Immature natural killer cell (primary cell): ENCODE measurements at regions not wholly inside any gene's neighbourhood (a gene's known extent, or its start where the extent isn't known, plus 50 kb on each side); places are given as distances from the start of the nearest gene placed in this dataset.

Experiments used
- DNase-seq, 3 donors: peaks; one replicate each; pipeline ENCODE4 v3.0.0; 2022; ENCODE audit warnings: mixed read lengths in 1 of 3
- H3K27ac Mint-ChIP-seq, 6 donors: one replicate each; pipeline ENCODE4 v1.8.0; 2020; ENCODE audit warnings: mixed read lengths in 6 of 6, mild to moderate bottlenecking in 5 of 6, inconsistent platforms in 4 of 6, moderate library complexity in 3 of 6
- H3K27me3 Mint-ChIP-seq, 3 donors: one replicate each; pipeline ENCODE4 v1.8.0; 2020 to 2021; ENCODE audit warnings: low read depth in 3 of 3, mild to moderate bottlenecking in 3 of 3, mixed read lengths in 3 of 3, moderate library complexity in 3 of 3, inconsistent platforms in 1 of 3
- H3K36me3 Mint-ChIP-seq, 3 donors: one replicate each; pipeline ENCODE4 v1.8.0; 2020; ENCODE audit warnings: mixed read lengths in 3 of 3, inconsistent platforms in 2 of 3, mild to moderate bottlenecking in 2 of 3
- H3K4me1 Mint-ChIP-seq, 2 donors: one replicate each; pipeline ENCODE4 v1.8.0; 2020; ENCODE audit warnings: inconsistent platforms in 2 of 2, mild to moderate bottlenecking in 2 of 2, mixed read lengths in 2 of 2, moderate library complexity in 1 of 2
- H3K4me3 Mint-ChIP-seq, 5 donors: one replicate each; pipeline ENCODE4 v1.8.0; 2020; ENCODE audit warnings: mild to moderate bottlenecking in 5 of 5, mixed read lengths in 5 of 5, inconsistent platforms in 3 of 5, moderate library complexity in 3 of 5
- H3K9me3 Mint-ChIP-seq, 6 donors: one replicate each; pipeline ENCODE4 v1.8.0; 2020; ENCODE audit warnings: mild to moderate bottlenecking in 6 of 6, mixed read lengths in 6 of 6, inconsistent platforms in 4 of 6, moderate library complexity in 3 of 6

GRCh38 chr12:92568691-92569090, 134.1 kb upstream of the PLEKHG7 start:
- Mint-ChIP-seq H3K27ac (no peak overlapping the region), H3K9me3 (peaks cover 0 to 5% (median 0%) of the 10 kb centered on the region in 6 donors), H3K27me3 (peaks cover 0 to 2% (median 0%) of the 10 kb centered on the region in 3 donors)

GRCh38 chr12:92566448-92567019, 136.3 kb upstream of the PLEKHG7 start:
- peaks cover 4 to 20% (median 8%) of the 10 kb centered on the region in 3 donors for H3K36me3 Mint-ChIP-seq
- no peak for DNase-seq
- no peak overlapping the region for H3K4me3 Mint-ChIP-seq
- peak overlapping the region in 3 of 6 donors; percentile 6 to 47 (median 7) for H3K27ac Mint-ChIP-seq
- H3K27me3 Mint-ChIP-seq, result no peaks in the 10 kb centered on the region
- H3K9me3 Mint-ChIP-seq, result peaks cover 0 to 5% (median 0%) of the 10 kb centered on the region in 6 donors
- peaks cover 3 to 11% of the 10 kb centered on the region in 2 donors for H3K4me1 Mint-ChIP-seq

More at GRCh38 chr12:92568691-92569090, 134.1 kb upstream of the PLEKHG7 start:
- Mint-ChIP-seq H3K4me1 (peaks cover 0 to 2% of the 10 kb centered on the region in 2 donors), H3K4me3 (no peak overlapping the region), H3K36me3 (peaks cover 4 to 20% (median 8%) of the 10 kb centered on the region in 3 donors)
- DNase-seq, result no peak

- Mint-ChIP-seq H3K9me3 (peaks cover 0 to 5% (median 0%) of the 10 kb centered on the region in 6 donors), H3K27ac (peak overlapping the region in 1 of 6 donors; percentile 22), H3K4me1 (peaks cover 3 to 20% of the 10 kb centered on the region in 2 donors), H3K36me3 (peaks cover 4 to 20% (median 8%) of the 10 kb centered on the region in 3 donors), H3K27me3 (peaks cover 0 to 2% (median 0%) of the 10 kb centered on the region in 3 donors), H3K4me3 (no peak overlapping the region)
- DNase-seq, result no peak
Observed at GRCh38 chr12:92563819-92564218, 139.0 kb upstream of the PLEKHG7 start.

GRCh38 chr12:92562063-92562734, 140.6 kb upstream of the PLEKHG7 start:
- no peak for DNase-seq
- Mint-ChIP-seq H3K36me3 (peaks cover 4 to 18% (median 8%) of the 10 kb centered on the region in 3 donors), H3K4me1 (peaks cover 2 to 20% of the 10 kb centered on the region in 2 donors), H3K27me3 (peaks cover 0 to 2% (median under 1%) of the 10 kb centered on the region in 3 donors), H3K4me3 (no peak overlapping the region), H3K27ac (no peak overlapping the region), H3K9me3 (peaks cover 0 to 5% (median 0%) of the 10 kb centered on the region in 6 donors)

GRCh38 chr12:92561543-92561899, 141.3 kb upstream of the PLEKHG7 start:
- H3K9me3 Mint-ChIP-seq, result peaks cover 0 to 5% (median 0%) of the 10 kb centered on the region in 6 donors
- no peak overlapping the region for H3K4me3 Mint-ChIP-seq
- H3K27ac Mint-ChIP-seq, result no peak overlapping the region
- peaks cover 2 to 20% of the 10 kb centered on the region in 2 donors for H3K4me1 Mint-ChIP-seq
- peaks cover 0 to 3% (median 2%) of the 10 kb centered on the region in 3 donors for H3K27me3 Mint-ChIP-seq
- DNase-seq, result no peak
- H3K36me3 Mint-ChIP-seq, result peaks cover 4 to 13% (median 8%) of the 10 kb centered on the region in 3 donors

- peaks cover 4 to 12% (median 8%) of the 10 kb centered on the region in 3 donors for H3K36me3 Mint-ChIP-seq
- H3K4me3 Mint-ChIP-seq, result no peak overlapping the region
- H3K9me3 Mint-ChIP-seq, result peaks cover 0 to 5% (median 0%) of the 10 kb centered on the region in 6 donors
- peaks cover 0 to 3% (median 2%) of the 10 kb centered on the region in 3 donors for H3K27me3 Mint-ChIP-seq
- no peak for DNase-seq
- peak overlapping the region in 1 of 6 donors; percentile 33 for H3K27ac Mint-ChIP-seq
- H3K4me1 Mint-ChIP-seq, result peaks cover 2 to 20% of the 10 kb centered on the region in 2 donors
Observed at GRCh38 chr12:92560713-92561542, 141.9 kb upstream of the PLEKHG7 start.

- Mint-ChIP-seq H3K9me3 (no peaks in the 10 kb centered on the region), H3K36me3 (peaks cover 3 to 9% (median 5%) of the 10 kb centered on the region in 3 donors), H3K27me3 (peaks cover 0 to 3% (median 2%) of the 10 kb centered on the region in 3 donors), H3K27ac (peak overlapping the region in 2 of 6 donors; percentile 62 to 82), H3K4me3 (peak overlapping the region in 1 of 5 donors; percentile 48), H3K4me1 (peaks cover 2 to 20% of the 10 kb centered on the region in 2 donors)
- no peak for DNase-seq
Observed at GRCh38 chr12:92558806-92559205, 144.0 kb upstream of the PLEKHG7 start.

GRCh38 chr12:92558215-92558773, 144.5 kb upstream of the PLEKHG7 start:
- Mint-ChIP-seq H3K36me3 (peaks cover 3 to 9% (median 5%) of the 10 kb centered on the region in 3 donors), H3K9me3 (no peaks in the 10 kb centered on the region), H3K27ac (peak overlapping the region in 2 of 6 donors; percentile 62 to 82), H3K4me3 (peak overlapping the region in 1 of 5 donors; percentile 48), H3K4me1 (peaks cover 2 to 20% of the 10 kb centered on the region in 2 donors), H3K27me3 (peaks cover 0 to 3% (median 2%) of the 10 kb centered on the region in 3 donors)
- no peak for DNase-seq

GRCh38 chr12:92557422-92557724, 145.4 kb upstream of the PLEKHG7 start:
- Mint-ChIP-seq H3K36me3 (peaks cover 3 to 9% (median 5%) of the 10 kb centered on the region in 3 donors), H3K4me3 (peak overlapping the region in 1 of 5 donors; percentile 81), H3K4me1 (peaks cover 2 to 17% of the 10 kb centered on the region in 2 donors), H3K9me3 (no peaks in the 10 kb centered on the region), H3K27ac (peak overlapping the region in 2 of 6 donors; percentile 85 to 93), H3K27me3 (peaks cover 0 to 3% (median 2%) of the 10 kb centered on the region in 3 donors)
- no peak for DNase-seq

- Mint-ChIP-seq H3K27me3 (peaks cover 0 to 3% (median 2%) of the 10 kb centered on the region in 3 donors), H3K4me1 (peaks cover 0 to 12% of the 10 kb centered on the region in 2 donors), H3K27ac (peak overlapping the region in 2 of 6 donors; percentile 85 to 93), H3K9me3 (no peaks in the 10 kb centered on the region), H3K4me3 (peak overlapping the region; percentile 67 to 83 (median 69)), H3K36me3 (peaks cover 3 to 9% (median 5%) of the 10 kb centered on the region in 3 donors)
- DNase-seq, result no peak
Observed at GRCh38 chr12:92556637-92557421, 146.0 kb upstream of the PLEKHG7 start.

- H3K27me3 Mint-ChIP-seq, result peaks cover 0 to 3% (median 2%) of the 10 kb centered on the region in 3 donors
- peaks cover 0 to 5% of the 10 kb centered on the region in 2 donors for H3K4me1 Mint-ChIP-seq
- H3K27ac Mint-ChIP-seq, result peak overlapping the region in 2 of 6 donors; percentile 85 to 93
- DNase-seq, result peak in 2 of 3 donors; percentile 31 to 49
- no peaks in the 10 kb centered on the region for H3K9me3 Mint-ChIP-seq
- peaks cover 3 to 9% (median 5%) of the 10 kb centered on the region in 3 donors for H3K36me3 Mint-ChIP-seq
- H3K4me3 Mint-ChIP-seq, result peak overlapping the region; percentile 67 to 83 (median 69)
Observed at GRCh38 chr12:92556141-92556540, 146.6 kb upstream of the PLEKHG7 start.

- H3K36me3 Mint-ChIP-seq, result peaks cover 3 to 9% (median 5%) of the 10 kb centered on the region in 3 donors
- H3K4me3 Mint-ChIP-seq, result peak overlapping the region; percentile 22 to 83 (median 80)
- H3K4me1 Mint-ChIP-seq, result peaks cover 0 to 3% of the 10 kb centered on the region in 2 donors
- H3K27ac Mint-ChIP-seq, result peak overlapping the region in 2 of 6 donors; percentile 85 to 93
- no peaks in the 10 kb centered on the region for H3K9me3 Mint-ChIP-seq
- peak in 1 of 3 donors; percentile 20 for DNase-seq
- H3K27me3 Mint-ChIP-seq, result peaks cover 0 to 3% (median 2%) of the 10 kb centered on the region in 3 donors
Observed at GRCh38 chr12:92554158-92555073, 148.4 kb upstream of the PLEKHG7 start.
